H1 (cell line): ENCODE measurements at regions not wholly inside any gene's neighbourhood (a gene's known extent, or its start where the extent isn't known, plus 50 kb on each side); places are given as distances from the start of the nearest gene placed in this dataset.

Experiments used
- CTCF ChIA-PET: fragments of 300-600 bp; sonication (Branson Sonifier 250); formaldehyde crosslinking; loops from one replicate; lab custom pipeline; 2021; ENCODE audit not compliant: partially characterized antibody; lab: Charles Lee
- POLR2A ChIA-PET: fragments of 300-600 bp; sonication (Branson Sonifier 250); formaldehyde crosslinking; loops from one replicate; lab custom pipeline; 2021; ENCODE audit warnings: inconsistent platforms; ENCODE audit not compliant: partially characterized antibody; lab: Charles Lee
- DNase-seq, 2 experiments: peaks; one replicate each; pipeline versions ENCODE4 v3.0.0 to v3.0.0-alpha.2; 2010 to 2022; ENCODE audit warnings: low spot score in 2 of 2, low read depth in 1 of 2, mixed read lengths in 1 of 2
- FAIRE-seq: peaks from 2 replicates; lab custom pipeline; 2011; peaks lifted over from hg19 to GRCh38; lab: Jason Lieb, UNC
- H2AFZ ChIP-seq: 2 replicates; pipeline ENCODE4 v1.8.1; 2012; ENCODE audit warnings: low read length, inconsistent platforms
- H2AK5ac ChIP-seq: 2 replicates; pipeline ENCODE4 v1.6.1; 2013; ENCODE audit warnings: low read depth, low read length
- H2BK120ac ChIP-seq: replicated peaks from 2 replicates; pipeline ENCODE3; 2013; ENCODE audit warnings: low read depth, low read length, inconsistent platforms
- H2BK12ac ChIP-seq: 2 replicates; pipeline ENCODE4 v1.6.1; 2013; ENCODE audit warnings: low read depth, low read length
- H2BK15ac ChIP-seq: 2 replicates; pipeline ENCODE4 v1.6.1; 2013; ENCODE audit warnings: low read length
- H2BK20ac ChIP-seq: 2 replicates; pipeline ENCODE4 v1.6.1; 2013; ENCODE audit warnings: low read length
- H2BK5ac ChIP-seq: 2 replicates; pipeline ENCODE4 v1.6.1; 2013; ENCODE audit warnings: low read depth, low read length
- H3K14ac ChIP-seq: 2 replicates; pipeline ENCODE4 v1.6.1; 2013; ENCODE audit warnings: inconsistent platforms; ENCODE audit not compliant: insufficient read length
- H3K18ac ChIP-seq: 2 replicates; pipeline ENCODE4 v1.6.1; 2013; ENCODE audit warnings: low read length; ENCODE audit errors: extremely low read depth
- H3K23ac ChIP-seq: 2 replicates; pipeline ENCODE4 v1.6.1; 2013; ENCODE audit warnings: inconsistent platforms; ENCODE audit not compliant: insufficient read length
- H3K23me2 ChIP-seq: 2 replicates; pipeline ENCODE4 v1.6.1; 2013; ENCODE audit warnings: low read depth, low read length
- H3K27ac ChIP-seq: 2 replicates; pipeline ENCODE4 v1.6.1; 2011; ENCODE audit warnings: low read depth, low read length, inconsistent platforms
- H3K27me3 ChIP-seq, 4 experiments: replicated peaks in 1 of 4; 1 replicate in 1 of 4; 2 replicates in 3 of 4; pipeline versions ENCODE4 v1.6.1 to v1.8.1; 2011 to 2013; ENCODE audit warnings: low read length in 3 of 4, mild to moderate bottlenecking in 3 of 4, inconsistent platforms in 2 of 4, mixed read lengths in 2 of 4, moderate library complexity in 1 of 4; ENCODE audit not compliant: control insufficient read depth in 3 of 4, insufficient read depth in 3 of 4; ENCODE audit errors: extremely low read depth in 1 of 4
- H3K36me3 ChIP-seq, 4 experiments: 2 replicates each; pipeline versions ENCODE4 v1.6.1 to v1.8.1; 2011 to 2013; ENCODE audit warnings: mild to moderate bottlenecking in 4 of 4, low read length in 3 of 4, moderate library complexity in 2 of 4, control low read depth in 1 of 4, inconsistent platforms in 1 of 4; ENCODE audit not compliant: insufficient read depth in 4 of 4, control insufficient read depth in 2 of 4
- H3K4ac ChIP-seq: replicated peaks from 2 replicates; pipeline ENCODE3; 2013; ENCODE audit warnings: low read length, low read depth, mixed read lengths, inconsistent platforms; ENCODE audit not compliant: insufficient read length
- H3K4me1 ChIP-seq, 4 experiments: replicated peaks in 1 of 4; 1 replicate in 1 of 4; 2 replicates in 3 of 4; pipeline versions ENCODE4 v1.6.1 to v1.8.1; 2011 to 2013; ENCODE audit warnings: low read length in 3 of 4, inconsistent platforms in 2 of 4, mixed read lengths in 1 of 4; ENCODE audit not compliant: insufficient read depth in 4 of 4, control insufficient read depth in 3 of 4
- H3K4me2 ChIP-seq, 2 experiments: 2 replicates each; pipeline versions ENCODE4 v1.6.1 to v1.8.1; 2011 to 2013; ENCODE audit warnings: low read depth in 2 of 2, low read length in 2 of 2, control low read depth in 1 of 2, inconsistent platforms in 1 of 2, mild to moderate bottlenecking in 1 of 2; ENCODE audit not compliant: insufficient read depth in 1 of 2
- H3K4me3 ChIP-seq, 4 experiments: fragments of 200-600, 300-600 bp in 1 of 4; sonication (generic), shearing (Covaris generic), sonication (Bioruptor Twin) in 1 of 4; 2 replicates each; pipeline versions ENCODE4 v1.5.1 to v1.8.1; 2011 to 2016; ENCODE audit warnings: low read length in 4 of 4, low read depth in 3 of 4, control low read depth in 2 of 4, inconsistent platforms in 2 of 4, mild to moderate bottlenecking in 2 of 4, mixed read lengths in 1 of 4, moderate library complexity in 1 of 4; ENCODE audit not compliant: insufficient read depth in 2 of 4; ENCODE audit errors: extremely low read depth in 1 of 4
- H3K56ac ChIP-seq: replicated peaks from 2 replicates; pipeline ENCODE3; 2013; ENCODE audit warnings: low read depth, mild to moderate bottlenecking, mixed read lengths, low read length, inconsistent platforms; ENCODE audit not compliant: insufficient read length
- H3K79me1 ChIP-seq: 2 replicates; pipeline ENCODE4 v1.6.1; 2013; ENCODE audit warnings: low read depth, low read length, control low read depth
- H3K79me2 ChIP-seq, 2 experiments: 2 replicates each; pipeline versions ENCODE4 v1.6.1 to v1.8.1; 2012 to 2013; ENCODE audit warnings: low read length in 2 of 2, mild to moderate bottlenecking in 2 of 2, inconsistent platforms in 1 of 2; ENCODE audit not compliant: insufficient read depth in 2 of 2, control insufficient read depth in 1 of 2
- H3K9ac ChIP-seq, 4 experiments: replicated peaks in 1 of 4; 1 replicate in 1 of 4; 2 replicates in 3 of 4; pipeline versions ENCODE4 v1.6.1 to v1.8.1; 2011 to 2013; ENCODE audit warnings: low read depth in 3 of 4, low read length in 3 of 4, control low read depth in 2 of 4, mild to moderate bottlenecking in 2 of 4, moderate library complexity in 2 of 4, inconsistent platforms in 1 of 4; ENCODE audit errors: extremely low read depth in 1 of 4
- H3K9me3 ChIP-seq, 2 experiments: 2 replicates each; pipeline versions ENCODE4 v1.6.1 to v1.8.1; 2012 to 2013; ENCODE audit warnings: mild to moderate bottlenecking in 2 of 2, moderate library complexity in 2 of 2, control low read depth in 1 of 2, inconsistent platforms in 1 of 2, low read depth in 1 of 2, low read length in 1 of 2, mixed read lengths in 1 of 2; ENCODE audit not compliant: insufficient read depth in 2 of 2
- H4K20me1 ChIP-seq, 2 experiments: replicated peaks in 1 of 2; 2 replicates each; pipeline versions ENCODE3 to v1.8.1; 2011 to 2013; ENCODE audit warnings: inconsistent platforms in 2 of 2, low read length in 2 of 2, mild to moderate bottlenecking in 1 of 2; ENCODE audit not compliant: insufficient read depth in 2 of 2, control insufficient read depth in 1 of 2
- H4K5ac ChIP-seq: 2 replicates; pipeline ENCODE4 v1.6.1; 2013; ENCODE audit warnings: low read length, low read depth, mixed read lengths, inconsistent platforms; ENCODE audit not compliant: insufficient read length
- H4K8ac ChIP-seq: 2 replicates; pipeline ENCODE4 v1.8.0; 2013; ENCODE audit warnings: mild to moderate bottlenecking, moderate library complexity, low read length, inconsistent platforms; ENCODE audit not compliant: insufficient read depth; ENCODE audit errors: extremely low read depth
- H4K91ac ChIP-seq: replicated peaks from 2 replicates; pipeline ENCODE3; 2013; ENCODE audit warnings: low read length, mixed read lengths, inconsistent platforms; ENCODE audit not compliant: insufficient read length
- CBX5 ChIP-seq: fragments of 300-800, 300-1000 bp; sonication (generic); IDR thresholded peaks from 2 replicates; pipeline ENCODE4 v1.7.1; 2016; ENCODE audit warnings: antibody characterized with exemption, low read length, low read depth
- CBX8 ChIP-seq: fragments of 300-800, 300-1000 bp; sonication (generic); IDR thresholded peaks from 2 replicates; pipeline ENCODE4 v1.7.1; 2016; ENCODE audit warnings: low read depth, low read length, borderline replicate concordance
- CHD1 ChIP-seq: IDR thresholded peaks from 2 replicates; pipeline ENCODE4 v1.6.1; 2012; ENCODE audit warnings: low read depth, low read length, improper control_type of control experiment
- E2F6 ChIP-seq: IDR thresholded peaks from 2 replicates; pipeline ENCODE4 v1.6.1; 2012; ENCODE audit warnings: inconsistent platforms
- EGR1 ChIP-seq: IDR thresholded peaks from 2 replicates; pipeline ENCODE4 v1.6.1; 2011; ENCODE audit warnings: low read depth, low read length, borderline replicate concordance
- GABPA ChIP-seq: IDR thresholded peaks from 2 replicates; pipeline ENCODE4 v1.6.1; 2011; ENCODE audit warnings: mild to moderate bottlenecking, low read length, moderate library complexity, borderline replicate concordance; ENCODE audit not compliant: insufficient read depth
- HDAC6 ChIP-seq: IDR thresholded peaks from one replicate; pipeline ENCODE4 v1.7.1; 2012; ENCODE audit warnings: low read depth, mild to moderate bottlenecking, inconsistent platforms, low read length, moderate library complexity
- JUN ChIP-seq: IDR thresholded peaks from 2 replicates; pipeline ENCODE4 v1.6.1; 2011; ENCODE audit warnings: low read depth, mild to moderate bottlenecking, improper control_type of control experiment, low read length
- JUND ChIP-seq: IDR thresholded peaks from 2 replicates; pipeline ENCODE4 v1.6.1; 2011; ENCODE audit warnings: mild to moderate bottlenecking, improper control_type of control experiment, low read length
- MAFK ChIP-seq: IDR thresholded peaks from 2 replicates; pipeline ENCODE4 v1.6.1; 2012; ENCODE audit warnings: low read depth, mild to moderate bottlenecking, improper control_type of control experiment, low read length
- SIN3A ChIP-seq, 2 experiments: IDR thresholded peaks in 1 of 2; conservative IDR thresholded peaks in 1 of 2; 2 replicates each; pipeline ENCODE4 v1.6.1; 2011 to 2012; ENCODE audit warnings: low read length in 2 of 2, improper control_type of control experiment in 1 of 2, low read depth in 1 of 2, mild to moderate bottlenecking in 1 of 2
- TBP ChIP-seq: IDR thresholded peaks from 2 replicates; pipeline ENCODE4 v1.6.1; 2011; ENCODE audit warnings: low read depth, low read length, improper control_type of control experiment
- TCF12 ChIP-seq: IDR thresholded peaks from 2 replicates; pipeline ENCODE4 v1.6.1; 2011; ENCODE audit warnings: low read depth, mild to moderate bottlenecking, low read length
- WGBS, 2 experiments: shearing (Covaris generic) in 1 of 2; methylation state at CpG; one replicate each; pipeline versions ENCODE4 v1.1.6 to v1.1.7; 2013 to 2015; ENCODE audit warnings: low lambda C conversion rate in 2 of 2, mixed read lengths in 2 of 2, inconsistent platforms in 1 of 2, low coverage in 1 of 2, missing lambda C conversion rate in 1 of 2; ENCODE audit not compliant: insufficient replicate concordance in 2 of 2, insufficient coverage in 1 of 2, insufficient read length in 1 of 2; ENCODE audit errors: extremely low coverage in 1 of 2, missing lambda C conversion rate in 1 of 2; 5-methylcytosine and 5-hydroxymethylcytosine counted together
- TF ChIP-seq, protein P1 (sequence below): IDR thresholded peaks from 2 replicates; pipeline ENCODE4 v1.6.1; 2011; ENCODE audit warnings: low read length, improper control_type of control experiment

- Histone ChIP-seq H3K23me2 (no peaks in the 10 kb centered on the region), H3K9ac (no peak overlapping the region), H2BK12ac (no peak overlapping the region), H3K27ac (no peak overlapping the region), H4K20me1 (no peaks in the 10 kb centered on the region), H2BK15ac (no peak overlapping the region), H3K23ac (no peak overlapping the region), H3K27me3 (no peaks in the 10 kb centered on the region), H3K4ac (no peak overlapping the region), H3K79me2 (no peaks in the 10 kb centered on the region), H3K4me1 (no peaks in the 10 kb centered on the region), H3K4me3 (no peak overlapping the region), H4K8ac (no peak overlapping the region), H3K79me1 (no peaks in the 10 kb centered on the region), H4K91ac (no peak overlapping the region), H2BK120ac (no peak overlapping the region), H4K5ac (no peak overlapping the region), H2BK5ac (no peak overlapping the region), H3K36me3 (no peaks in the 10 kb centered on the region), H3K56ac (no peak overlapping the region), H3K9me3 (peaks cover 3 to 4% of the 10 kb centered on the region in 2 experiments; a peak in 1 of 4 replicates), H3K14ac (no peak overlapping the region), H3K4me2 (no peak overlapping the region), H2AFZ (no peak overlapping the region), H2BK20ac (no peak overlapping the region), H3K18ac (no peak overlapping the region), H2AK5ac (no peak overlapping the region)
- POLR2A ChIA-PET: no interaction called here
- WGBS, 2 experiments: 88% methylated on average over 1 of the region's 1 CpG; no CpG with 5 or more reads in 1 of the 2 experiments
- FAIRE-seq (no peak), DNase-seq (no peak)
- CTCF ChIA-PET: no interaction called here
- TF ChIP-seq CBX8: no peak
- no peak for TF ChIP-seq HDAC6
- TF ChIP-seq, protein P1, sequence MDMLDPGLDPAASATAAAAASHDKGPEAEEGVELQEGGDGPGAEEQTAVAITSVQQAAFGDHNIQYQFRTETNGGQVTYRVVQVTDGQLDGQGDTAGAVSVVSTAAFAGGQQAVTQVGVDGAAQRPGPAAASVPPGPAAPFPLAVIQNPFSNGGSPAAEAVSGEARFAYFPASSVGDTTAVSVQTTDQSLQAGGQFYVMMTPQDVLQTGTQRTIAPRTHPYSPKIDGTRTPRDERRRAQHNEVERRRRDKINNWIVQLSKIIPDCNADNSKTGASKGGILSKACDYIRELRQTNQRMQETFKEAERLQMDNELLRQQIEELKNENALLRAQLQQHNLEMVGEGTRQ: no peak
- TF ChIP-seq GABPA: no peak
- TF ChIP-seq EGR1: no peak
- TF ChIP-seq SIN3A (conservative IDR thresholded peaks at IDR 0.05 in 1 of 2, IDR thresholded peaks at IDR 0.05 in 1 of 2; ENCODE audit: low read depth in 1 of 2, low read length in 2 of 2): no peak
- TF ChIP-seq TBP: no peak
- no peak for TF ChIP-seq CHD1
- no peak for TF ChIP-seq JUND
- no peak for TF ChIP-seq CBX5
- TF ChIP-seq MAFK: no peak
- TF ChIP-seq JUN: no peak
- no peak for TF ChIP-seq TCF12
- no peak for TF ChIP-seq E2F6
Measured at GRCh38 chr9:12014488-12014887, 678.7 kb upstream of the TYRP1 start.
